OCI-LY7 (cell line): ENCODE measurements at regions not wholly inside any gene's neighbourhood (a gene's known extent, or its start where the extent isn't known, plus 50 kb on each side); places are given as distances from the start of the nearest gene placed in this dataset.

Experiments
- BruUV-seq: library from RNA; stranded (reverse); fragments of 400-500 nt; replicated peaks from 2 replicates; lab custom pipeline; 2021; lab: Mats Ljungman, UMichigan
- CTCF ChIA-PET: fragments of 300-600 bp; sonication (Branson Sonifier 250); formaldehyde crosslinking; loops from one replicate; lab custom pipeline; 2022; ENCODE audit warnings: antibody characterized with exemption; ENCODE audit not compliant: unreplicated experiment; lab: Charles Lee
- POLR2A ChIA-PET: fragments of 300-600 bp; sonication (Branson Sonifier 250); formaldehyde crosslinking; loops from one replicate; lab custom pipeline; 2022; ENCODE audit warnings: antibody characterized with exemption; lab: Charles Lee
- DNase-seq: peaks from one replicate; pipeline ENCODE4 v3.0.0-alpha.2; 2015; ENCODE audit warnings: low spot score
- H2AFZ ChIP-seq: fragments of 200-600 bp; sonication (generic), shearing (Covaris generic); 2 replicates; pipeline ENCODE4 v1.6.1; 2014; ENCODE audit warnings: mild to moderate bottlenecking, antibody characterized with exemption, low read length, moderate library complexity
- H3K27ac ChIP-seq: fragments of 200-600 bp; sonication (generic); 2 replicates; pipeline ENCODE4 v1.5.1; 2014; ENCODE audit warnings: mixed run types, low read depth, mild to moderate bottlenecking, moderate library complexity, low read length, inconsistent platforms; ENCODE audit not compliant: poor library complexity, severe bottlenecking
- H3K36me3 ChIP-seq: fragments of 200-600 bp; sonication (generic); 2 replicates; pipeline ENCODE4 v1.6.1; 2014; ENCODE audit warnings: mild to moderate bottlenecking, antibody characterized with exemption, low read length, moderate library complexity, mixed read lengths; ENCODE audit not compliant: insufficient read depth
- H3K4me1 ChIP-seq: fragments of 200-600 bp; sonication (generic); 2 replicates; pipeline ENCODE4 v1.5.1; 2014; ENCODE audit warnings: mild to moderate bottlenecking, low read length; ENCODE audit not compliant: insufficient read depth, poor library complexity, severe bottlenecking
- H3K4me2 ChIP-seq: fragments of 200-600 bp; sonication (generic); 2 replicates; pipeline ENCODE4 v1.6.1; 2014; ENCODE audit warnings: mild to moderate bottlenecking, low read length
- H3K4me3 ChIP-seq: fragments of 200-600 bp; sonication (generic); 2 replicates; pipeline ENCODE4 v1.5.1; 2014; ENCODE audit warnings: mild to moderate bottlenecking, low read depth, low read length; ENCODE audit not compliant: poor library complexity, severe bottlenecking
- H3K79me2 ChIP-seq: fragments of 200-600 bp; sonication (generic); 2 replicates; pipeline ENCODE4 v1.6.1; 2016; ENCODE audit warnings: low read depth, mild to moderate bottlenecking, low read length, moderate library complexity, mixed read lengths; ENCODE audit not compliant: insufficient read depth
- H3K9me2 ChIP-seq: fragments of 200-600 bp; sonication (generic); 2 replicates; pipeline ENCODE4 v1.6.1; 2016; ENCODE audit warnings: mild to moderate bottlenecking, low read length, mixed read lengths; ENCODE audit not compliant: insufficient read depth
- H3K9me3 ChIP-seq: fragments of 200-600 bp; sonication (generic); 2 replicates; pipeline ENCODE4 v1.6.1; 2014; ENCODE audit warnings: mild to moderate bottlenecking, mixed run types, low read length, mixed read lengths
- H4K20me1 ChIP-seq: fragments of 200-600 bp; sonication (generic); 2 replicates; pipeline ENCODE4 v1.6.1; 2014; ENCODE audit warnings: mild to moderate bottlenecking, antibody characterized with exemption, low read length, moderate library complexity, mixed read lengths; ENCODE audit not compliant: insufficient read depth
- CTCF ChIP-seq: fragments of 200-600 bp; sonication (generic); conservative IDR thresholded peaks from 2 replicates; pipeline ENCODE4 v1.5.1; 2014; ENCODE audit warnings: mild to moderate bottlenecking, antibody characterized with exemption, low read length, moderate library complexity, mixed read lengths
- EZH2phosphoT487 ChIP-seq: fragments of 200-600 bp; sonication (generic); IDR thresholded peaks from 2 replicates; pipeline ENCODE4 v1.6.1; 2018; ENCODE audit warnings: low read depth, borderline replicate concordance, mild to moderate bottlenecking, mixed run types, antibody characterized with exemption, low read length, moderate library complexity, mixed read lengths
- intact Hi-C: fragments of 100-400 bp; cut with micrococcal nuclease; formaldehyde crosslinking; loops from one replicate; pipeline ENCODE4 v1.10.0; 2022; ENCODE audit not compliant: unreplicated experiment

DNA sequence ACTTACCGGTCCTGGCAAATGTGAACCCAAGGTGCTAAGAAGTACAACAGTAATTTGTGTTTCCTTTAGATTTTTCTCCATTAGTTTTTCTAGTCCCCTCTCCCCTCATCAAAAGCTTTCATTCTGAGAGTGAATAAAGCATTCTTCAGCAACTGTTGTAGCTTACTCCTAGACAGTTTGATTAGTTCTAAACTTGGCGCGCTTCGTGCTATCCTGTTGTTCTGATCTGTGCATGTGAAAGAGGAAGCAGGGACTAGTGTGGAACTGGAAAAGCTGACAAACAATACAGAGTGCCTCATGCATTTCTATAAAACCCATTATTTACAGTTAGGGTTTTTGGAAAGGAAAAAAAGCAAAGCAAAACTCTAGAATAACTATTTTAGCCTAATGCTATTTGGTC lies 556.9 kb upstream of the SLIT2 start:
- no peaks in the 10 kb centered on the region for H3K9me2 ChIP-seq
- H3K4me1 ChIP-seq, result peaks cover 16% of the 10 kb centered on the region
- no peaks in the 10 kb centered on the region for H4K20me1 ChIP-seq
- no peak overlapping the region for H3K27ac ChIP-seq
- POLR2A ChIA-PET, result interaction anchor here (0.7 to 2.1 kb wide), 5 partner anchors 10 to 1539 kb away, joined by 3 to 8 read pairs (median 3); no protein-coding TSS in a partner anchor
- H3K79me2 ChIP-seq, result no peaks in the 10 kb centered on the region
- CTCF ChIA-PET, result interaction anchor here (1.1 kb wide), 1 partner anchor 19 kb away, joined by 3 read pairs; no protein-coding TSS in a partner anchor
- TF ChIP-seq CTCF (no peak), EZH2phosphoT487 (no peak)
- peak; percentile 5 for DNase-seq
- H3K9me3 ChIP-seq, result peaks cover 8% of the 10 kb centered on the region; the same call in 1 of the 2 replicates
- H3K36me3 ChIP-seq, result no peaks in the 10 kb centered on the region
- intact Hi-C loops, result no loop called here
- BruUV-seq, result no TSS peak
- no peak overlapping the region for H3K4me3 ChIP-seq
- peak overlapping the region; percentile 62 for H3K4me2 ChIP-seq
- peak overlapping the region; percentile 93; the same call in 1 of the 2 replicates for H2AFZ ChIP-seq

- intact Hi-C loops, result no loop called here
- Histone ChIP-seq H3K4me1 (peaks cover 16% of the 10 kb centered on the region), H3K9me2 (no peaks in the 10 kb centered on the region), H2AFZ (peak overlapping the region; percentile 93), H3K4me3 (peak overlapping the region; percentile 11), H3K79me2 (no peaks in the 10 kb centered on the region), H4K20me1 (no peaks in the 10 kb centered on the region), H3K4me2 (peak overlapping the region; percentile 62), H3K27ac (no peak overlapping the region), H3K36me3 (no peaks in the 10 kb centered on the region), H3K9me3 (peaks cover 8% of the 10 kb centered on the region; the same call in 1 of the 2 replicates)
- TF ChIP-seq CTCF, result no peak
- no peak for TF ChIP-seq EZH2phosphoT487
- ChIA-PET CTCF (interaction anchor here (1.1 kb wide), 1 partner anchor 18 kb away, joined by 3 read pairs; no protein-coding TSS in a partner anchor), POLR2A (interaction anchor here (0.6 to 2.1 kb wide), 8 partner anchors 9 to 1539 kb away, joined by 3 to 8 read pairs (median 3); no protein-coding TSS in a partner anchor)
- DNase-seq, result peak; percentile 13
- BruUV-seq, result no TSS peak
Measured at GRCh38 chr4:19693936-19694570, 557.7 kb upstream of the SLIT2 start.

DNA sequence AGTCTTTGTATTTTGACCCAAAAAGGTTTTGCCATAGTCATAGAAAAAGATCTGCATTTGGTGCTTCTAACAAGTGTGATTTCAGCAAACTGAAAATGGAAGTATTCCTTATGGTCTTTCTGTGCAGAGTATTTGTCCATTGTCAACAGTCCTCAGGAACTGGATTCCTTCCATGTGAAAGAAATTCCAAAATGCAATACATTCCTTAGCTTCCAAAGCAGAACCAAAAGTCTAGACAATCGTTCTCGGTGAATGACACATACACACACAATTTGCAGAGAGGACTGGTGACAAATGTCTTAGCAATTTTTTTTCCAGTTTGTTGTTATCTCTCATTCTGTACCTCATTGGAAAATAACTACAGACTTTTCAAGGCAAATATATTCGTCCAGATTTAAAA lies 562.2 kb upstream of the SLIT2 start:
- DNase-seq, result no peak
- Histone ChIP-seq H3K9me3 (no peaks in the 10 kb centered on the region), H3K27ac (no peak overlapping the region), H3K36me3 (no peaks in the 10 kb centered on the region), H3K79me2 (no peaks in the 10 kb centered on the region), H3K9me2 (no peaks in the 10 kb centered on the region), H3K4me2 (no peak overlapping the region), H2AFZ (no peak overlapping the region), H3K4me1 (peaks cover 10% of the 10 kb centered on the region), H3K4me3 (no peak overlapping the region), H4K20me1 (no peaks in the 10 kb centered on the region)
- TF ChIP-seq CTCF (no peak), EZH2phosphoT487 (no peak)
- POLR2A ChIA-PET, result interaction anchor here (1.4 kb wide), 1 partner anchor 195 kb away, joined by 3 read pairs; no protein-coding TSS in a partner anchor
- CTCF ChIA-PET, result no interaction called here
- BruUV-seq, result no TSS peak
- intact Hi-C loops, result no loop called here
